ENCODE measurements at regions not wholly inside any gene's neighbourhood (a gene's known extent, or its start where the extent isn't known, plus 50 kb on each side); places are given as distances from the start of the nearest gene placed in this dataset.
"Not testable (repeated sequence)": the region's sequence is repeated elsewhere in the genome, so short reads cannot be mapped to it uniquely, and the experiment has no call there.

GRCh38 chr4:26197018-26197779, 123.6 kb upstream of the RBPJ start:
- Histone ChIP-seq H3K27ac (ENCODE audit: low read length) (peak overlapping the region; percentile 15), H3K36me3 (ENCODE audit: control insufficient read depth, insufficient read depth, low read length) (no peaks in the 10 kb centered on the region), H3K27me3 (ENCODE audit: control insufficient read depth, insufficient read depth, low read length) (no peaks in the 10 kb centered on the region), H3K4me3 (ENCODE audit: low read length) (no peak overlapping the region), H3K9me3 (ENCODE audit: control insufficient read depth, insufficient read depth, low read length) (no peaks in the 10 kb centered on the region), H3K4me1 (ENCODE audit: control insufficient read depth, insufficient read depth, low read length) (peaks cover 27% of the 10 kb centered on the region)
- no peak for TF ChIP-seq CTCF (IDR thresholded peaks at IDR 0.05)
- peaks cover 5 to 9% of the 10 kb centered on the region in 2 donors for H3K27me3 Mint-ChIP-seq (ENCODE audit: low read depth in 2 of 2)
- peak overlapping the region; percentile 80 to 81 for H3K27ac Mint-ChIP-seq
- H3K4me3 Mint-ChIP-seq = peak overlapping the region; percentile 65
- 27% methylated on average over 8 of the region's 9 CpGs for WGBS (ENCODE audit: insufficient coverage)
- H3K4me1 Mint-ChIP-seq = peaks cover 29 to 39% of the 10 kb centered on the region in 2 donors
- H3K36me3 Mint-ChIP-seq = no peaks in the 10 kb centered on the region
- intact Hi-C loops (cut with micrococcal nuclease) = no loop called here
- H3K9me3 Mint-ChIP-seq = no peaks in the 10 kb centered on the region
- ATAC-seq (peak; percentile 75 to 89 (median 84)), DNase-seq (peak; percentile 23 to 77)

DNA sequence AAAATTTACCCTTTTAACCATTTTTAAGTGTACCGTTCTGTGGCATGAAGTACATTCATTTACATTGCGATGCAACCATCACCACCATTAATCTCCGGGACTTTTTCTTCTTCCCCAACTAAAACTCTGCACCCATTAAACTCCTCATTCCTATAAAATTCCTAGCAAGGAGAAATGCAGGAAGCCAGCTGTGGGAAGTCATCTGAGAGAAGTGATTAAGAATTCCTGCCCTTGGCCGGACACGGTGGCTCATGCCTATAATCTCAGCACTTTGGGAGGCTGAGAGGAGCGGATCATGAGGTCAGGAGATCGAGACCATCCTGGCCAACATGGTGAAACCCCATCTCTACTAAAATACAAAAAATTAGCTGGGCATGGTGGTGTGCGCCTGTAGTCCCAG, 121.9 kb upstream of the RBPJ start:
- H3K36me3 Mint-ChIP-seq; H3K4me3 ChIP-seq (ENCODE audit: low read length); H3K27ac ChIP-seq (ENCODE audit: low read length); H3K27me3 Mint-ChIP-seq (ENCODE audit: low read depth in 2 of 2); intact Hi-C loops (cut with micrococcal nuclease); DNase-seq; H3K36me3 ChIP-seq (ENCODE audit: control insufficient read depth, insufficient read depth, low read length); H3K9me3 Mint-ChIP-seq; H3K4me3 Mint-ChIP-seq; H3K27me3 ChIP-seq (ENCODE audit: control insufficient read depth, insufficient read depth, low read length); ATAC-seq; H3K9me3 ChIP-seq (ENCODE audit: control insufficient read depth, insufficient read depth, low read length): not testable (repeated sequence)
- Mint-ChIP-seq H3K27ac (peak overlapping the region in 1 of 2 donors; percentile 28), H3K4me1 (peaks cover 39 to 51% of the 10 kb centered on the region in 2 donors)
- H3K4me1 ChIP-seq (ENCODE audit: control insufficient read depth, insufficient read depth, low read length) = peaks cover 36% of the 10 kb centered on the region
- 90% methylated on average over 6 of the region's 8 CpGs for WGBS (ENCODE audit: insufficient coverage)

DNA sequence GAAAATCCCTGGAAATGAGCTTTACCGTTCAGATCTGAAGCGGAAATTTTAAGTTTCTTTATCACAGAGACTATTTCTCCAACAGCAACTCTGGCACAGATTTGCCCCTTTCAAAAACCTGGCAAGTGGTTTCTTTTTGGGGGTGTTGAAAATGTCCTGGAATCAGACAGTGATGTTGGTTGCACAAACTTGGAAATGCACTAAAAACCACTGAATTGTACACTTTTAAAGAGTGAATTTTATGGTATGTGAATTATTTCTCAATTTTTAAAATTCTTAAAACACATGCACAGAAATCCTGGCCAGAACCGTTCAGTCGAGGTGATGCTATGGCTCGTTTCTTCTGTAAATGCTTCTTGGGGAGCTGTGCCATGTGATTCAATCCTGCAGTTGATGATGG, 121.2 kb upstream of the RBPJ start:
- Mint-ChIP-seq H3K4me1 (peaks cover 45 to 55% of the 10 kb centered on the region in 2 donors), H3K4me3 (no peak overlapping the region), H3K27ac (peak overlapping the region in 1 of 2 donors; percentile 28), H3K9me3 (no peaks in the 10 kb centered on the region), H3K36me3 (no peaks in the 10 kb centered on the region), H3K27me3 (ENCODE audit: low read depth in 2 of 2) (no peaks in the 10 kb centered on the region)
- TF ChIP-seq CTCF (IDR thresholded peaks at IDR 0.05) = no peak
- Histone ChIP-seq H3K36me3 (ENCODE audit: control insufficient read depth, insufficient read depth, low read length) (no peaks in the 10 kb centered on the region), H3K9me3 (ENCODE audit: control insufficient read depth, insufficient read depth, low read length) (no peaks in the 10 kb centered on the region), H3K27me3 (ENCODE audit: control insufficient read depth, insufficient read depth, low read length) (no peaks in the 10 kb centered on the region), H3K4me3 (ENCODE audit: low read length) (no peak overlapping the region), H3K4me1 (ENCODE audit: control insufficient read depth, insufficient read depth, low read length) (peaks cover 43% of the 10 kb centered on the region), H3K27ac (ENCODE audit: low read length) (no peak overlapping the region)
- ATAC-seq = no peak
- 93% methylated on average over 4 of the region's 5 CpGs for WGBS (ENCODE audit: insufficient coverage)
- intact Hi-C loops (cut with micrococcal nuclease) = no loop called here
- no peak for DNase-seq

- no peaks in the 10 kb centered on the region for H3K9me3 Mint-ChIP-seq
- H3K27me3 Mint-ChIP-seq (ENCODE audit: low read depth in 2 of 2) = no peaks in the 10 kb centered on the region
- no peak overlapping the region for H3K4me3 Mint-ChIP-seq
- H3K27ac Mint-ChIP-seq = no peak overlapping the region
- H3K9me3 ChIP-seq (ENCODE audit: control insufficient read depth, insufficient read depth, low read length) = no peaks in the 10 kb centered on the region
- no peaks in the 10 kb centered on the region for H3K36me3 Mint-ChIP-seq
- H3K4me1 Mint-ChIP-seq = peaks cover 39 to 48% of the 10 kb centered on the region in 2 donors
- TF ChIP-seq CTCF (IDR thresholded peaks at IDR 0.05) = no peak
- peaks cover 48% of the 10 kb centered on the region for H3K4me1 ChIP-seq (ENCODE audit: control insufficient read depth, insufficient read depth, low read length)
- DNase-seq (no peak), ATAC-seq (no peak)
- H3K27ac ChIP-seq (ENCODE audit: low read length) = no peak overlapping the region
- no peaks in the 10 kb centered on the region for H3K27me3 ChIP-seq (ENCODE audit: control insufficient read depth, insufficient read depth, low read length)
- intact Hi-C loops (cut with micrococcal nuclease) = no loop called here
- WGBS (ENCODE audit: insufficient coverage) = 88% methylated on average over 2 of the region's 2 CpGs
- H3K36me3 ChIP-seq (ENCODE audit: control insufficient read depth, insufficient read depth, low read length) = no peaks in the 10 kb centered on the region
- no peak overlapping the region for H3K4me3 ChIP-seq (ENCODE audit: low read length)
These were observed 119.7 kb upstream of the RBPJ start for GRCh38 chr4:26201120-26201519.

Data from natural killer cell (primary cell).